K562 (cell line): ENCODE measurements at regions not wholly inside any gene's neighbourhood (a gene's known extent, or its start where the extent isn't known, plus 50 kb on each side); places are given as distances from the start of the nearest gene placed in this dataset.

Source experiments
- C11orf30 ChIP-seq: fragments of 450-650 bp; IDR thresholded peaks from 2 replicates; pipeline ENCODE4 v1.6.1; 2016; ENCODE audit warnings: low read depth, mild to moderate bottlenecking
- CBX5 ChIP-seq: IDR thresholded peaks from 2 replicates; pipeline ENCODE4 v1.6.1; 2014; ENCODE audit warnings: low read depth, borderline replicate concordance
- DNMT1 ChIP-seq: fragments of 450-650 bp; IDR thresholded peaks from 2 replicates; pipeline ENCODE4 v1.6.1; 2016; ENCODE audit warnings: antibody characterized with exemption, mild to moderate bottlenecking
- DPF2 ChIP-seq: fragments of 450-650 bp; IDR thresholded peaks from 2 replicates; pipeline ENCODE4 v1.6.1; 2016
- E2F4 ChIP-seq: sonication (generic); formaldehyde crosslinking; IDR thresholded peaks from 2 replicates; pipeline ENCODE4 v1.8.0; 2022; ENCODE audit warnings: mild to moderate bottlenecking, low read depth, missing genetic modification reagents
- EP400 ChIP-seq: fragments of 450-650 bp; IDR thresholded peaks from 2 replicates; pipeline ENCODE4 v1.6.1; 2017; ENCODE audit warnings: antibody characterized with exemption, mild to moderate bottlenecking, moderate library complexity
- JUN ChIP-seq, 2 experiments: sonication (generic) in 1 of 2; formaldehyde crosslinking in 1 of 2; IDR thresholded peaks; 2 replicates each; pipeline versions ENCODE4 v1.6.1 to v1.8.0; 2012 to 2022; ENCODE audit warnings: borderline replicate concordance in 2 of 2, mild to moderate bottlenecking in 2 of 2, improper control_type of control experiment in 1 of 2, low read depth in 1 of 2, low read length in 1 of 2, missing genetic modification reagents in 1 of 2
- JUNB ChIP-seq: fragments of 450-650 bp; formaldehyde crosslinking; conservative IDR thresholded peaks from 2 replicates; pipeline ENCODE4 v1.4.0; 2020; ENCODE audit warnings: mild to moderate bottlenecking
- KAT2B ChIP-seq: IDR thresholded peaks from one replicate; pipeline ENCODE4 v1.6.1; 2012; ENCODE audit warnings: low read depth, mild to moderate bottlenecking, control low read depth, inconsistent platforms, low read length, moderate library complexity
- NFE2 ChIP-seq: IDR thresholded peaks from 2 replicates; pipeline ENCODE4 v1.6.1; 2014; ENCODE audit warnings: antibody characterized with exemption, low read depth
- RFX1 ChIP-seq: fragments of 450-650 bp; IDR thresholded peaks from 2 replicates; pipeline ENCODE4 v1.6.1; 2016; ENCODE audit warnings: mild to moderate bottlenecking, moderate library complexity
- RNF219 ChIP-seq: fragments of 250-450 bp; sonication (Bioruptor Pico); IDR thresholded peaks from 2 replicates; pipeline ENCODE4 v1.5.0; 2022; ENCODE audit warnings: mild to moderate bottlenecking
- SMARCE1 ChIP-seq: fragments of 450-650 bp; IDR thresholded peaks from 2 replicates; pipeline ENCODE4 v1.7.1; 2016; ENCODE audit warnings: mild to moderate bottlenecking
- TEAD2 ChIP-seq: fragments of 450-650 bp; IDR thresholded peaks from 2 replicates; pipeline ENCODE4 v1.6.1; 2016; ENCODE audit warnings: missing genetic modification characterization, control low read depth, missing compliant biosample characterization
- XRCC4 ChIP-seq: IDR thresholded peaks from one replicate; pipeline ENCODE4 v1.6.1; 2011; ENCODE audit not compliant: insufficient read depth, insufficient read length; ENCODE audit errors: extremely low read depth
- ZNF586 ChIP-seq: fragments of 450-650 bp; formaldehyde crosslinking; conservative IDR thresholded peaks from 2 replicates; pipeline ENCODE4 v1.4.0; 2020; ENCODE audit warnings: mild to moderate bottlenecking, moderate library complexity
- TF ChIP-seq, protein P1 (sequence below): fragments of 200-800 bp; sonication (Bioruptor generic); IDR thresholded peaks from 2 replicates; pipeline ENCODE4 v1.6.1; 2016; ENCODE audit warnings: missing genetic modification characterization, missing compliant biosample characterization
- TF ChIP-seq, protein P2 (sequence below), 2 experiments: IDR thresholded peaks in 1 of 2; conservative IDR thresholded peaks in 1 of 2; 2 replicates each; pipeline ENCODE4 v1.6.1; 2016; ENCODE audit warnings: low read depth in 2 of 2, mild to moderate bottlenecking in 1 of 2, missing compliant biosample characterization in 1 of 2, missing genetic modification characterization in 1 of 2, moderate library complexity in 1 of 2

GRCh38 chr15:67997996-67998395 lies 56.1 kb upstream of the PIAS1 start (continued):
- TF ChIP-seq, protein P1, sequence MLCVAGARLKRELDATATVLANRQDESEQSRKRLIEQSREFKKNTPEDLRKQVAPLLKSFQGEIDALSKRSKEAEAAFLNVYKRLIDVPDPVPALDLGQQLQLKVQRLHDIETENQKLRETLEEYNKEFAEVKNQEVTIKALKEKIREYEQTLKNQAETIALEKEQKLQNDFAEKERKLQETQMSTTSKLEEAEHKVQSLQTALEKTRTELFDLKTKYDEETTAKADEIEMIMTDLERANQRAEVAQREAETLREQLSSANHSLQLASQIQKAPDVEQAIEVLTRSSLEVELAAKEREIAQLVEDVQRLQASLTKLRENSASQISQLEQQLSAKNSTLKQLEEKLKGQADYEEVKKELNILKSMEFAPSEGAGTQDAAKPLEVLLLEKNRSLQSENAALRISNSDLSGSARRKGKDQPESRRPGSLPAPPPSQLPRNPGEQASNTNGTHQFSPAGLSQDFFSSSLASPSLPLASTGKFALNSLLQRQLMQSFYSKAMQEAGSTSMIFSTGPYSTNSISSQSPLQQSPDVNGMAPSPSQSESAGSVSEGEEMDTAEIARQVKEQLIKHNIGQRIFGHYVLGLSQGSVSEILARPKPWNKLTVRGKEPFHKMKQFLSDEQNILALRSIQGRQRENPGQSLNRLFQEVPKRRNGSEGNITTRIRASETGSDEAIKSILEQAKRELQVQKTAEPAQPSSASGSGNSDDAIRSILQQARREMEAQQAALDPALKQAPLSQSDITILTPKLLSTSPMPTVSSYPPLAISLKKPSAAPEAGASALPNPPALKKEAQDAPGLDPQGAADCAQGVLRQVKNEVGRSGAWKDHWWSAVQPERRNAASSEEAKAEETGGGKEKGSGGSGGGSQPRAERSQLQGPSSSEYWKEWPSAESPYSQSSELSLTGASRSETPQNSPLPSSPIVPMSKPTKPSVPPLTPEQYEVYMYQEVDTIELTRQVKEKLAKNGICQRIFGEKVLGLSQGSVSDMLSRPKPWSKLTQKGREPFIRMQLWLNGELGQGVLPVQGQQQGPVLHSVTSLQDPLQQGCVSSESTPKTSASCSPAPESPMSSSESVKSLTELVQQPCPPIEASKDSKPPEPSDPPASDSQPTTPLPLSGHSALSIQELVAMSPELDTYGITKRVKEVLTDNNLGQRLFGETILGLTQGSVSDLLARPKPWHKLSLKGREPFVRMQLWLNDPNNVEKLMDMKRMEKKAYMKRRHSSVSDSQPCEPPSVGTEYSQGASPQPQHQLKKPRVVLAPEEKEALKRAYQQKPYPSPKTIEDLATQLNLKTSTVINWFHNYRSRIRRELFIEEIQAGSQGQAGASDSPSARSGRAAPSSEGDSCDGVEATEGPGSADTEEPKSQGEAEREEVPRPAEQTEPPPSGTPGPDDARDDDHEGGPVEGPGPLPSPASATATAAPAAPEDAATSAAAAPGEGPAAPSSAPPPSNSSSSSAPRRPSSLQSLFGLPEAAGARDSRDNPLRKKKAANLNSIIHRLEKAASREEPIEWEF = no peak
- TF ChIP-seq KAT2B (no peak), DNMT1 (no peak), RNF219 (CRISPR knock-in tag) (no peak), NFE2 (peak; percentile 55; the same call in 1 of the 2 replicates), SMARCE1 (peak; percentile 38; the same call in 1 of the 2 replicates), RFX1 (no peak), C11orf30 (peak; percentile 63; the same call in 1 of the 2 replicates), XRCC4 (no peak), EP400 (no peak), E2F4 (CRISPR knock-in tag) (no peak), DPF2 (peak; percentile 59), TEAD2 (no peak), JUN (IDR thresholded peaks at IDR 0.05; ENCODE audit: borderline replicate concordance, low read depth, low read length) (peak; percentile 73), JUN (CRISPR knock-in tag; IDR thresholded peaks at IDR 0.05; ENCODE audit: borderline replicate concordance) (no peak), CBX5 (no peak), JUNB (CRISPR knock-in tag) (peak; percentile 89), ZNF586 (no peak)
- TF ChIP-seq, protein P2, sequence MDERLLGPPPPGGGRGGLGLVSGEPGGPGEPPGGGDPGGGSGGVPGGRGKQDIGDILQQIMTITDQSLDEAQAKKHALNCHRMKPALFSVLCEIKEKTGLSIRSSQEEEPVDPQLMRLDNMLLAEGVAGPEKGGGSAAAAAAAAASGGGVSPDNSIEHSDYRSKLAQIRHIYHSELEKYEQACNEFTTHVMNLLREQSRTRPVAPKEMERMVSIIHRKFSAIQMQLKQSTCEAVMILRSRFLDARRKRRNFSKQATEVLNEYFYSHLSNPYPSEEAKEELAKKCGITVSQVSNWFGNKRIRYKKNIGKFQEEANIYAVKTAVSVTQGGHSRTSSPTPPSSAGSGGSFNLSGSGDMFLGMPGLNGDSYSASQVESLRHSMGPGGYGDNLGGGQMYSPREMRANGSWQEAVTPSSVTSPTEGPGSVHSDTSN (CRISPR knock-in tag; IDR thresholded peaks at IDR 0.05; ENCODE audit: low read depth) = no peak
- TF ChIP-seq, protein P2 (tag; conservative IDR thresholded peaks at IDR 0.05; ENCODE audit: low read depth) = peak; percentile 21; the same call in 1 of the 2 replicates
